Parathyroid adenoma (tissue), 2 donors: ENCODE measurements at regions not wholly inside any gene's neighbourhood (a gene's known extent, or its start where the extent isn't known, plus 50 kb on each side); places are given as distances from the start of the nearest gene placed in this dataset.

ENCODE experiments used
- H2AFZ ChIP-seq: fragments of 300-600 bp; sonication (generic); one replicate; pipeline ENCODE4 v1.7.0; 2017; ENCODE audit warnings: antibody characterized with exemption, mild to moderate bottlenecking
- H3K27ac ChIP-seq: fragments of 300-600 bp; sonication (generic); one replicate; pipeline ENCODE4 v1.7.0; 2017
- H3K27me3 ChIP-seq: fragments of 300-600 bp; sonication (generic); one replicate; pipeline ENCODE4 v1.7.0; 2017; ENCODE audit warnings: low read length; ENCODE audit not compliant: control insufficient read depth, insufficient read depth
- H3K36me3 ChIP-seq: fragments of 300-600 bp; sonication (generic); one replicate; pipeline ENCODE4 v1.7.0; 2017; ENCODE audit warnings: low read length; ENCODE audit not compliant: control insufficient read depth, insufficient read depth
- H3K4me1 ChIP-seq: fragments of 300-600 bp; sonication (generic); one replicate; pipeline ENCODE4 v1.7.0; 2017; ENCODE audit warnings: control low read depth
- H3K4me2 ChIP-seq: fragments of 300-600 bp; sonication (generic); one replicate; pipeline ENCODE4 v1.7.0; 2017; ENCODE audit warnings: low read length
- H3K4me3 ChIP-seq: fragments of 300-600 bp; sonication (generic); one replicate; pipeline ENCODE4 v1.7.0; 2017; ENCODE audit warnings: low read depth, low read length
- H3K79me2 ChIP-seq: fragments of 300-600 bp; sonication (generic); one replicate; pipeline ENCODE4 v1.7.0; 2017; ENCODE audit warnings: control low read depth
- H3K9ac ChIP-seq: fragments of 300-600 bp; sonication (generic); one replicate; pipeline ENCODE4 v1.7.0; 2017; ENCODE audit warnings: mild to moderate bottlenecking
- H3K9me3 ChIP-seq: fragments of 300-600 bp; sonication (generic); one replicate; pipeline ENCODE4 v1.7.0; 2017; ENCODE audit warnings: low read length; ENCODE audit not compliant: control insufficient read depth
- CTCF ChIP-seq: fragments of 300-600 bp; sonication (generic); IDR thresholded peaks from one replicate; pipeline ENCODE4 v1.7.0; 2017; ENCODE audit warnings: antibody characterized with exemption, mild to moderate bottlenecking
- donor health status: primary hyperparathyroidism.

GRCh38 chr3:193049935-193050334, 132.3 kb upstream of the MB21D2 start:
- TF ChIP-seq CTCF, result no peak
- Histone ChIP-seq H3K27ac (no peak overlapping the region), H3K4me3 (no peak overlapping the region), H3K9me3 (no peaks in the 10 kb centered on the region), H3K27me3 (no peaks in the 10 kb centered on the region), H3K79me2 (no peaks in the 10 kb centered on the region), H3K36me3 (no peaks in the 10 kb centered on the region), H3K4me2 (no peak overlapping the region), H3K9ac (no peak overlapping the region), H2AFZ (no peak overlapping the region), H3K4me1 (no peaks in the 10 kb centered on the region)

- Histone ChIP-seq H3K9ac (no peak overlapping the region), H3K4me1 (no peaks in the 10 kb centered on the region), H3K9me3 (no peaks in the 10 kb centered on the region), H3K4me2 (no peak overlapping the region), H3K4me3 (no peak overlapping the region), H3K79me2 (no peaks in the 10 kb centered on the region), H3K27ac (no peak overlapping the region), H3K27me3 (no peaks in the 10 kb centered on the region), H3K36me3 (no peaks in the 10 kb centered on the region), H2AFZ (no peak overlapping the region)
- no peak for TF ChIP-seq CTCF
These were observed 133.7 kb upstream of the MB21D2 start for GRCh38 chr3:193051314-193051713.

GRCh38 chr3:193052354-193053045, 134.8 kb upstream of the MB21D2 start:
- TF ChIP-seq CTCF, result no peak
- no peaks in the 10 kb centered on the region for H3K27me3 ChIP-seq

GRCh38 chr3:193053046-193053435, 135.4 kb upstream of the MB21D2 start:
- Histone ChIP-seq H3K9me3 (no peaks in the 10 kb centered on the region), H3K4me1 (no peaks in the 10 kb centered on the region), H3K36me3 (no peaks in the 10 kb centered on the region), H3K79me2 (no peaks in the 10 kb centered on the region), H3K9ac (no peak overlapping the region), H3K4me3 (no peak overlapping the region), H2AFZ (no peak overlapping the region), H3K27me3 (no peaks in the 10 kb centered on the region), H3K27ac (no peak overlapping the region), H3K4me2 (no peak overlapping the region)
- no peak for TF ChIP-seq CTCF

More at GRCh38 chr3:193052354-193053045, 134.8 kb upstream of the MB21D2 start:
- Histone ChIP-seq H3K36me3 (no peaks in the 10 kb centered on the region), H3K4me3 (no peak overlapping the region), H3K79me2 (no peaks in the 10 kb centered on the region), H3K4me1 (no peaks in the 10 kb centered on the region), H3K9me3 (no peaks in the 10 kb centered on the region), H2AFZ (no peak overlapping the region), H3K4me2 (no peak overlapping the region), H3K9ac (no peak overlapping the region), H3K27ac (no peak overlapping the region)

GRCh38 chr3:193055352-193055751, 137.7 kb upstream of the MB21D2 start:
- no peaks in the 10 kb centered on the region for H3K27me3 ChIP-seq
- H3K36me3 ChIP-seq, result no peaks in the 10 kb centered on the region
- no peaks in the 10 kb centered on the region for H3K9me3 ChIP-seq
- TF ChIP-seq CTCF, result no peak
- H3K4me1 ChIP-seq, result no peaks in the 10 kb centered on the region
- H3K4me2 ChIP-seq, result no peak overlapping the region
- H2AFZ ChIP-seq, result no peak overlapping the region
- H3K27ac ChIP-seq, result no peak overlapping the region
- no peak overlapping the region for H3K4me3 ChIP-seq
- H3K9ac ChIP-seq, result no peak overlapping the region
- no peaks in the 10 kb centered on the region for H3K79me2 ChIP-seq
